HepG2 (cell line): ENCODE measurements at regions not wholly inside any gene's neighbourhood (a gene's known extent, or its start where the extent isn't known, plus 50 kb on each side); places are given as distances from the start of the nearest gene placed in this dataset.

Source experiments
- CREBL2 ChIP-seq: sonication (generic); formaldehyde crosslinking; IDR thresholded peaks from 2 replicates; pipeline ENCODE4 v1.8.1; 2023; ENCODE audit warnings: missing genetic modification reagents, mild to moderate bottlenecking, borderline replicate concordance
- HMGXB4 ChIP-seq, 2 experiments: sonication (generic) in 1 of 2; formaldehyde crosslinking in 1 of 2; IDR thresholded peaks; 2 replicates each; pipeline versions ENCODE4 v1.4.0 to v1.6.1; 2018 to 2020; ENCODE audit warnings: missing genetic modification reagents in 2 of 2, borderline replicate concordance in 1 of 2, low read depth in 1 of 2, mild to moderate bottlenecking in 1 of 2, missing biosample characterization in 1 of 2
- KMT2A ChIP-seq: sonication (generic); formaldehyde crosslinking; IDR thresholded peaks from 2 replicates; pipeline ENCODE4 v1.4.0; 2020; ENCODE audit warnings: missing genetic modification reagents
- MEF2D ChIP-seq: sonication (generic); formaldehyde crosslinking; IDR thresholded peaks from 2 replicates; pipeline ENCODE4 v1.5.1; 2020; ENCODE audit warnings: mild to moderate bottlenecking, missing genetic modification reagents
- MNT ChIP-seq: fragments of 450-650 bp; IDR thresholded peaks from 2 replicates; pipeline ENCODE4 v1.6.1; 2016
- NPAS2 ChIP-seq: sonication (generic); formaldehyde crosslinking; IDR thresholded peaks from 2 replicates; pipeline ENCODE4 v1.8.0; 2022; ENCODE audit warnings: mild to moderate bottlenecking, missing genetic modification reagents, borderline replicate concordance
- POLR2AphosphoS2 ChIP-seq: IDR thresholded peaks from 2 replicates; pipeline ENCODE4 v1.6.1; 2011; ENCODE audit warnings: low read depth, low read length, improper control_type of control experiment
- THAP9 ChIP-seq: sonication (generic); formaldehyde crosslinking; IDR thresholded peaks from 2 replicates; pipeline ENCODE4; 2020; ENCODE audit warnings: missing genetic modification reagents, mild to moderate bottlenecking, borderline replicate concordance
- ZSCAN5A ChIP-seq: sonication (generic); formaldehyde crosslinking; IDR thresholded peaks from 2 replicates; pipeline ENCODE4 v1.8.0; 2022; ENCODE audit warnings: mild to moderate bottlenecking, missing genetic modification reagents, borderline replicate concordance
- TF ChIP-seq, protein P1 (sequence below): sonication (generic); formaldehyde crosslinking; IDR thresholded peaks from 2 replicates; pipeline ENCODE4 v1.8.1; 2022; ENCODE audit warnings: low read depth, mild to moderate bottlenecking, missing genetic modification reagents

DNA sequence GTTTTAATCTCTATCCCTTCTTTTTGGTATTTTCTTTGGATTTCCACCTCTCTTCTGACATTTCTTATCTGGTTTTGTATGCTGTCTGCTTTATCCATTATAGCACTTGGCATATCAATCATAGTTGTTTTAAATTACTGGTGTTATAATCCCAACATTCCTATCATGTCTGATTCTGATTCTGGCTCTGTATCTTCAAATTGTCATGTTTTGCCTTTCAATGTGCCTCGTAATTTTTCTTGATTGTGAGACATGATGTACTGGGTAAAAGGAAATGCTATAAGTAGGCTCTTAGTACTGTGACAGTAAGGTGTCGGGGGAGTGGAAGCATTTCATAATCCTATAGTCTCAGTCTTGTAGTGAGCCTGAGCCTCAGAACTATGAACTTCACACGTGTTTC lies 729.3 kb upstream of the NOVA1 start (continued):
- TF ChIP-seq ZSCAN5A (CRISPR knock-in tag): no peak
- TF ChIP-seq KMT2A: no peak
- no peak for TF ChIP-seq CREBL2
- no peak for TF ChIP-seq MNT
- TF ChIP-seq THAP9 (CRISPR knock-in tag): no peak
- no peak for TF ChIP-seq NPAS2 (CRISPR knock-in tag)
- no peak for TF ChIP-seq HMGXB4 (CRISPR knock-in tag; IDR thresholded peaks at IDR 0.05; ENCODE audit: borderline replicate concordance in 1 of 2, low read depth in 1 of 2)
- TF ChIP-seq, protein P1, sequence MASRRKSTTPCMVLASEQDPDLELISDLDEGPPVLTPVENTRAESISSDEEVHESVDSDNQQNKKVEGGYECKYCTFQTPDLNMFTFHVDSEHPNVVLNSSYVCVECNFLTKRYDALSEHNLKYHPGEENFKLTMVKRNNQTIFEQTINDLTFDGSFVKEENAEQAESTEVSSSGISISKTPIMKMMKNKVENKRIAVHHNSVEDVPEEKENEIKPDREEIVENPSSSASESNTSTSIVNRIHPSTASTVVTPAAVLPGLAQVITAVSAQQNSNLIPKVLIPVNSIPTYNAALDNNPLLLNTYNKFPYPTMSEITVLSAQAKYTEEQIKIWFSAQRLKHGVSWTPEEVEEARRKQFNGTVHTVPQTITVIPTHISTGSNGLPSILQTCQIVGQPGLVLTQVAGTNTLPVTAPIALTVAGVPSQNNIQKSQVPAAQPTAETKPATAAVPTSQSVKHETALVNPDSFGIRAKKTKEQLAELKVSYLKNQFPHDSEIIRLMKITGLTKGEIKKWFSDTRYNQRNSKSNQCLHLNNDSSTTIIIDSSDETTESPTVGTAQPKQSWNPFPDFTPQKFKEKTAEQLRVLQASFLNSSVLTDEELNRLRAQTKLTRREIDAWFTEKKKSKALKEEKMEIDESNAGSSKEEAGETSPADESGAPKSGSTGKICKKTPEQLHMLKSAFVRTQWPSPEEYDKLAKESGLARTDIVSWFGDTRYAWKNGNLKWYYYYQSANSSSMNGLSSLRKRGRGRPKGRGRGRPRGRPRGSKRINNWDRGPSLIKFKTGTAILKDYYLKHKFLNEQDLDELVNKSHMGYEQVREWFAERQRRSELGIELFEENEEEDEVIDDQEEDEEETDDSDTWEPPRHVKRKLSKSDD: no peak
- no peak for TF ChIP-seq POLR2AphosphoS2
- TF ChIP-seq MEF2D (CRISPR knock-in tag): no peak
